HS-5 (cell line): ENCODE measurements at regions not wholly inside any gene's neighbourhood (a gene's known extent, or its start where the extent isn't known, plus 50 kb on each side); places are given as distances from the start of the nearest gene placed in this dataset.
"Not testable (repeated sequence)": the region's sequence is repeated elsewhere in the genome, so short reads cannot be mapped to it uniquely, and the experiment has no call there.

ENCODE experiments used
- DNase-seq: peaks from one replicate; pipeline ENCODE4 v3.0.0-alpha.2; 2012; ENCODE audit warnings: low read depth

DNA sequence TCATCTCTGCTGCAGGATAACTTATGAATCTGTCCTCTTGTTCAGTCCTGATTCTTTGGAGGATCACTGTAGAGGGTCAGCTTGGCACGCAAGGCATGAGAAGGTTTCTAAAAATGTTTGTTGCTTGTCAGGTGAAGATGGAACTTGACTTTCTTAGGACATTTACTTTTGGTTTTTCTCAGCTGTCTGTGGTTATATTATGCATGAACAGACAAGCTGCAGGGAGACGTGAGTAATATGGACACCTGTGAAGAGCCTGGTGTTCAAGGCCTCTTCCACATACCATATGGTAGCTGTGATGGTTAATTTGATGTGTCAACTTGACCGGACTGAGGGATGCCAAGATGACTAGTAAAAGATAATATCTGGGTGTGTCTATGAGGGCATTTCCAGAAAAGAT is 270.2 kb upstream of the CPHXL start:
- DNase-seq: peak; percentile 70

DNA sequence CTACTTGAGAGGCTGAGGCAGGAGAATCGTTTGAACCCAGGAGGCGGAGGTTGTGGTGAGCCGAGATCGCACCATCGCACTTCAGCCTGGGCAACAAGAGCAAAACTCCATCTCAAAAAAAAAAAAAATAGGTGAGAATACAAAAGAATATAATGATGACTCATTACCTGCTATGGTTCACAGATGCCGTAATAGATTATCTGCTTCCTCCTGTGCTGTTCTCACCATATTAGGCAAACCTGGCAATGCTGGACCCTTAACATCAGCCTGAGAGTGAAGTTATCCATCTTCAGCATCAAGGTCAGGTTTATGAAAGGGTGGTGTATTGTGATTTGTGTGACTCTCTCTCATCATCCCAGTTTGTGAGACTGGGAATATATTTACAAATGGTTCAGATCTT is 271.3 kb upstream of the CPHXL start:
- no peak for DNase-seq

DNA sequence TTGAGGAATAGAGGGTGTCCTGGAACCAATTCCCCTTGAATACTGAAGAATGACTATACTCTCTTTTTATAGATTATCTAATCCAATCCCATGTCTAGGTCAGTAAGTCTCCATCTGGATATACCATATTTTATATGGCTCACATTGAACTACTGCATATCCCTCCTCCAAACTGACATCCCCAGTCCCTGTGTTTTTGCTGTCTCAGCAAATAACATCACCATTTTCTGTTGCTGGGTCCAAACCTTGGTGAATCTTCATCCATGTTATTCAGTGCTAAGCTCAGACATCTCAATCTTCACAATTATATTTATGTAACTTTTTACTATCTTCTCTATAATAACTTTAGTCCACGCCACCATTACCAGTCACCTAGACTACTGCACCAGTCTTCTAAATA is 269.6 kb upstream of the CNTNAP4 start:
- DNase-seq: no peak

DNA sequence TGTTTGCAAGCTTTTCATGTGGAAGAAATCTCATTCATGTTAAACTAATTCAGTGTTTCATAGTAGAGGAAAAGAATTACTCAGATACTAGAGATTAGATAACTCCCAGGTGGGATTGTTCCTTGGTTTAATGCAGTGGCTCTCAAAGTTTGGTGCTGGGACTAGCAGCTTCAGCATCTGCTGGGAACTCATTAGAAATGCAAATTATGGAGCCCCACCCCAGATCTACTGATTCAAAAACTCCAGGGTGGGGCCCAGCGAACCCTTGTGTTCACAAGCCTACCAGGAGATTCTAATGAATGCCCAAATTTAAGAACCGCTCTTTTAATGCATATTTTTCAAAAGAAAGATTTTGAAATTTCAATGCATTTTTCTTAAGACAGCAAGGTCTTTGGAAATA is 253.4 kb upstream of the CNTNAP4 start:
- DNase-seq: no peak

GRCh38 chr16:76035689-76036088 is 241.5 kb upstream of the CNTNAP4 start:
- DNase-seq: peak; percentile 2

DNA sequence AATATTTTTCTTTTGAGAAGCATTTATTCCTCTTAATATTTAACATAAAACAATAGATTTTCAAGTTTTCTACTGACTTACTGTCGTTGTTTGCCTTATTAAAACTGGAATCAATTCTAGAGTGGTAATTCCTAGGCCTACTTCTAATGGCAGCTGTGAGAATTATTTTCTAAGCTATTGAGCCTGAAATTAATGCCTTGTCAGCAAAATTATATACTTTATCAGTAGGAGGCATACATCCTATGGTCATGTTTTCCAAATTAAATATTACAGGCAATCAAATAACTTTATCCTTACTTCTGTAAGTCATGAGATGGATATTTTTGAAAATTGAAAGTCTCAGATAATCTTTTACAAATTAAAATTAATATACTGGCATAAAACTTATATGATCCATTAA is 239.1 kb upstream of the CNTNAP4 start:
- DNase-seq: no peak

- DNase-seq: no peak
Measured at GRCh38 chr16:76052725-76053124, 224.5 kb upstream of the CNTNAP4 start.

GRCh38 chr16:76059186-76059585 is 218.0 kb upstream of the CNTNAP4 start:
- DNase-seq: peak; percentile 23

- DNase-seq: no peak
Measured at GRCh38 chr16:76059701-76060100, 217.5 kb upstream of the CNTNAP4 start.

- no peak for DNase-seq
Measured at GRCh38 chr16:76071690-76072089, 205.5 kb upstream of the CNTNAP4 start.

DNA sequence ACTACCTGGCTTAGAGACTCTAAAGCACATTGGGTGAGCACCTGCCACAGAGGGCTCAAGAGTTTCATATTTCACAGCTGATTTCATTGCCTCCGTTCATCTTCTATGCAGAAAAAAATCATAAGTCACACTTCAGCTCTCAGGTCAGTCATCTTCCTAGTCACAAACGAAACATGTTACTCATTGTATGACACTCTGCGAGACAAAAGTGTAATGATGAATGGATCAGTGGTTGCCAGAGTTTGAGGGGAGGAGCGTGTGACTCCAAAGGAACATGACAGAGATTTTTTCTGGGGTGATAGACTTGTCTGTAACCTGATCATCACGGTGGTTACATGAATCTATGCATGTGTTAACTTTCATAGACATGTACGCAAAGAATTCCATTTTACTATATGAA is 195.2 kb upstream of the CNTNAP4 start:
- no peak for DNase-seq

DNA sequence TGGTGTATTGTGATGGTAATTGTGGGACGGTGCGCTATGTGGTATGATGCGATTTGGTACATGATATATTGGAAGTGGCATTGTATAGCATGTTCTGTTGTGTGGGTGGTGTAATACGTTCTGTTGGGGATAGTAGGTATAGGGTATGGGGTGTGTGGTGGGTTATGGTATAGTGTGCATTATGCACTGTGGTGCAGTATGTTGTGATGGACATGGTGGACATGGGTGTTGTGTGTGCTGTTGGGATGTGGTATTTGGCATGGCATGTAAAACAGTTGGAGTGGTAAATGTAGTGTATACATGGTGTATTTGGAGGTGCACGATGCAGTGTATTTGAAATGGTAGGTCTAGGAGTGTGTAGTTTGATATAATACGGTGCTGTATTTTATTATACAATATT is 170.6 kb upstream of the CNTNAP4 start:
- DNase-seq: no peak

DNA sequence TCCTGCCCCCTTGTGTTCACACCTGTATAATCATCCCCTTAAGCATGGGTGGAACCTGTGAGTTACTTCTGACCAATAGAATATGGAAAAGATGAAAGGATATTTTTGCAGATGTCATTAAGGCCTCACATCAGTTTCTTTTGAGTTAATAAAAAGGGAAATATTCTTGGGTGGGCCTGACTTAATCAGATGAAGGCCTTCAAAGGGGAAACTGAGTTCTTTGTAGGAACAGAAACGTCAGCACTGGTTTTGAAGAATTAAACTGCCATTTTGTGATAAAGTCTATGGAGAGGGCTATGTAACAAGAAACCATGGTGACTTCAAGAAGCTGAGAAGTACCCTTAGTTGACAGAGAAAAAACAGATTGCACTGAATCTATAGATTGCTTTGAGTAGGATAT is 168.7 kb upstream of the CNTNAP4 start:
- DNase-seq: no peak

DNA sequence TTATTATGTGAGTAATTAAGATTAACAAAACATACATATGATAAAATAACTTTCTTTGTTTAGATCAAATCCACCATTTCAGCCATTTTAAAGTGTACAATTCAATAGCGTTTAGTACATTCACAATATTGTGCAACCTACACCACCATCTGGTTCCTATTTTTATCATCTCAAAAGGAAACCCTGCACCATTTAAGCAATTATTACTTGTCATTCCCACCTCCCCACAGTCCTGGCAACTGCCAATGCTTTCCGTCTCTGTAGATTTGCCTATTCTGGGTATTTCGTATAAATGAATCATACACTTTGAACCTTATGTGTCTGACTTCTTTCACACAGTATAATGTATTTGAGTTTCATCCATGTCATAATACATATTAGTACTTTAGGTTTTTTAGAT is 162.5 kb upstream of the CNTNAP4 start:
- DNase-seq: peak; percentile 1

DNA sequence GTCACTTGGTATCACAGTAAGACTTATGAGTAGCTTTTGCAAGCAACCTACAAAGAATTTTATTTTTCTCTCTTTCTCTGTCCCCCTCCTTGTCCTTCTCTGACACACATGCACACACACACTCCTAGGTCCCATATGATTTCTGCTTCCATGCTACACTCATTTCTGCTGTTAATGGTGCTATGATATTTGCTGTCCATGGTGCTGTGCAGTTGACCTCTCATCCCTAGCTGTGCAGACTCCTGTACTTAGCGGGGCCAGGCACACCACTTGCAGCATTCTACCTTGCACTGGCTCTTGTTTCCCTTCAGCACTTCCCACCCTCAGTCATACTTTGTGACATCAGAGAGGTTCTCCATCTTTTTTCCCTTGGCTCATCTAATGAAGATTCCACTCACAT is 158.9 kb upstream of the CNTNAP4 start:
- DNase-seq: no peak

- DNase-seq: no peak
Measured at GRCh38 chr16:76121636-76122035, 155.6 kb upstream of the CNTNAP4 start.

DNA sequence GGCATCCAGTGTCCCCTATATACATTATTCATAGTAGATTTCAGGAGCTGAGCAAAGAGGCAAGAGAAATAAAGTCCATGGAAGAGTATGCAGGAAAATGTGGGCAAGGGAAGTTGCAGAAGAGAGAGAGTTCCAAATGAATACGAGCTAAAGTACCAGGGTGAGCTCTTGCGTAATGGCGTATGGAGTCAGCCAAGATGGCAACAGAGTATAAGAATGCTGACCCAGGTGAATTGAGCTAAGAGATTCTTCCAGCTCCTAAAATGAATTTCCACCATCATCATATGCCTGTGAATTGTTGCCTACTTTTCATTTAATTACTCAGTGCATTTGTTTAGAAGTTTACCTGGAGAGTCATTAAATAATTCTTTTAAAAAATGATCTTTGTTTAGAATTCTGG is 153.2 kb upstream of the CNTNAP4 start:
- no peak for DNase-seq

DNA sequence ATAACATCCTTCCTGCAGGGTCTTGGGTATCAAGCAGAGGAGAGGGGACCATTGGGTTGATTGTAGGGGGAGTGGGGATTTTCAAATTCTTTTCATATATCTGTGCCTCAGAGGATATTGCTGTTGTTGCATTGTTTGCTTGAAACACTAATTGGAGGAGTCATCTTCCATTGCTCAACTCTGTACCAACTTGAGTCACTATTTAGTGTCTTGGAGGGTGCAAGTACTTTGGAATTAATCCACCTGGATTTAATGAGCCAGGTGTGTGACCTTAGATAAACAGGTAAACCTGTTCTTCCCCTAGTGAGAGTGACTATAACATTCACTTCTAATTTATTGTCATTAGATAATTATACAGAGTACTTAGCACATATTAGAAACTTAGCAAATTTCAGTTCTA is 151.3 kb upstream of the CNTNAP4 start:
- peak; percentile 2 for DNase-seq

- not testable (repeated sequence) for DNase-seq
Measured at GRCh38 chr16:76138056-76138455, 139.1 kb upstream of the CNTNAP4 start.

GRCh38 chr16:76157629-76158028 is 119.6 kb upstream of the CNTNAP4 start:
- DNase-seq: no peak

GRCh38 chr16:76162046-76162445 is 115.2 kb upstream of the CNTNAP4 start:
- DNase-seq: no peak

GRCh38 chr16:76164970-76165558 is 112.1 kb upstream of the CNTNAP4 start:
- DNase-seq: no peak

DNA sequence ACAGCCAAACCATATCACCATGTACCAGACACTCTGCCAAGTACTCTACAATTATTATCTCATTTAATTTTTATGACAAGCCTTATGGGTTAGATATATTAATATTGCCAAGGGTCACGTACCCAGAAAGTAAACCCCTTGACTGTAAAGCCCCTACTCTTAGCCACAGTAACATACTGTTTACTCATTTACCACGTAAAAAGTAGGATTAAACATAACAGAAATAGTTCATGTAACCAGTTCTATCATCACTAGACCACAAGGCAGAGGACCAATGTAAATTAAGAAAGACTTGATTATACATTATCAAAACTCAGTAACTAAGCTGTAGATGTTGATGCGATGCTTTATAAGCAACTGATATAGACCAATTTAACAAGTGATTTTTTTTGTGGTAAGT is 101.5 kb upstream of the CNTNAP4 start:
- DNase-seq: no peak

DNA sequence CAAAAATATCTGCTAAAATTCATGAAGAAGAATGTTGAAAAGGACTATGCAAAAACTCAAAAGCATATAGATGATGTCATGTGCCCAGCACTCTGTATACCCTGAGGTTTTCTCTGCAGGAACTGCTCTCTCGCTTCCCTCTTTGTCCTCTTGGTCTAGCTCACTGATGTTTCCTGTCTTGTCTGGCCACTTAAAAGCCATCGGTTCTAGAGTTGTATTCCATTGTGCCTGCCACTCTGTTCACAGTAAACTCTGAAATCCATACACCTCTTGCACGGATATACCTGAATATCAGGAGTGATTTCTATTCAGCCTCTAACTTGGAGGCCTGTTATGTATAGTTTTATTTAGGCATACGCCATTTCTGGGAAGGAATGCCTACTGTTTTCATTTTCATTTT is 101.0 kb upstream of the CNTNAP4 start:
- no peak for DNase-seq

- no peak for DNase-seq
Measured at GRCh38 chr16:76176616-76177015, 100.6 kb upstream of the CNTNAP4 start.
